ENCODE measurements at regions not wholly inside any gene's neighbourhood (a gene's known extent, or its start where the extent isn't known, plus 50 kb on each side); places are given as distances from the start of the nearest gene placed in this dataset.
"Not testable (repeated sequence)": the region's sequence is repeated elsewhere in the genome, so short reads cannot be mapped to it uniquely, and the experiment has no call there.

DNA sequence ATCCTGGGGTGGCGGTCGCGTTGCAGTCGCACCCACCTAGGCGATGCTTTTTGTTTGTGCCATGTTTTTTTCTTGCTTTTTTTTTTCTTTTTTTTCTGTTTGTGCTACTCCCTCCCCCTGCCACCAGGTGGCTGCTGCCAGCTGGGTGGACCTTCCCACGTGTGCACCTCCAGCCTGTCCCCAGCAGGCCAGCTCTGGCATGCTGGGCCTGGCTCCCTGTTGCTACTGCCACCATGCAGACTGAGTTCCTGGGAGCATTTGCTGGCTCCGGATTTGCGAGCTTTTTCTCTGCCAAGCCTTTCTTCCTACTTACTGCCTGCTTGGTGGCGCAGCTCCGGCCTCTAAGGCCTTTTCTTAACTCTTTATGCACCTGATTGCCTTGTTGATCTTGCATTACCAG lies 161.2 kb upstream of the WDFY3 start:
- Histone ChIP-seq H3K4me3 (no peak overlapping the region), H3K4me1 (peaks cover 0 to 7% (median 0%) of the 10 kb centered on the region in 4 donors), H3K27me3 (no peaks in the 10 kb centered on the region), H3K27ac (no peak overlapping the region), H3K9me3 (no peaks in the 10 kb centered on the region), H3K36me3 (no peaks in the 10 kb centered on the region)
- TF ChIP-seq EP300 (IDR thresholded peaks at IDR 0.05): no peak
- TF ChIP-seq, protein P1, sequence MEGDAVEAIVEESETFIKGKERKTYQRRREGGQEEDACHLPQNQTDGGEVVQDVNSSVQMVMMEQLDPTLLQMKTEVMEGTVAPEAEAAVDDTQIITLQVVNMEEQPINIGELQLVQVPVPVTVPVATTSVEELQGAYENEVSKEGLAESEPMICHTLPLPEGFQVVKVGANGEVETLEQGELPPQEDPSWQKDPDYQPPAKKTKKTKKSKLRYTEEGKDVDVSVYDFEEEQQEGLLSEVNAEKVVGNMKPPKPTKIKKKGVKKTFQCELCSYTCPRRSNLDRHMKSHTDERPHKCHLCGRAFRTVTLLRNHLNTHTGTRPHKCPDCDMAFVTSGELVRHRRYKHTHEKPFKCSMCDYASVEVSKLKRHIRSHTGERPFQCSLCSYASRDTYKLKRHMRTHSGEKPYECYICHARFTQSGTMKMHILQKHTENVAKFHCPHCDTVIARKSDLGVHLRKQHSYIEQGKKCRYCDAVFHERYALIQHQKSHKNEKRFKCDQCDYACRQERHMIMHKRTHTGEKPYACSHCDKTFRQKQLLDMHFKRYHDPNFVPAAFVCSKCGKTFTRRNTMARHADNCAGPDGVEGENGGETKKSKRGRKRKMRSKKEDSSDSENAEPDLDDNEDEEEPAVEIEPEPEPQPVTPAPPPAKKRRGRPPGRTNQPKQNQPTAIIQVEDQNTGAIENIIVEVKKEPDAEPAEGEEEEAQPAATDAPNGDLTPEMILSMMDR (IDR thresholded peaks at IDR 0.05): peak in 3 of 7 experiments; percentile 18 to 31 (median 30)
- TF ChIP-seq POLR2A (IDR thresholded peaks at IDR 0.05): no peak
- no peak for TF ChIP-seq POLR2AphosphoS5 (IDR thresholded peaks at IDR 0.05)
- intact Hi-C loops (cut with DNase I; ENCODE audit: low total_unique reads): no loop called here
- 35 to 46% (median 37%) methylated on average over 10 of the region's 10 CpGs for WGBS, 5 donors
- peak in 1 of 2 donors; percentile 44 for DNase-seq

DNA sequence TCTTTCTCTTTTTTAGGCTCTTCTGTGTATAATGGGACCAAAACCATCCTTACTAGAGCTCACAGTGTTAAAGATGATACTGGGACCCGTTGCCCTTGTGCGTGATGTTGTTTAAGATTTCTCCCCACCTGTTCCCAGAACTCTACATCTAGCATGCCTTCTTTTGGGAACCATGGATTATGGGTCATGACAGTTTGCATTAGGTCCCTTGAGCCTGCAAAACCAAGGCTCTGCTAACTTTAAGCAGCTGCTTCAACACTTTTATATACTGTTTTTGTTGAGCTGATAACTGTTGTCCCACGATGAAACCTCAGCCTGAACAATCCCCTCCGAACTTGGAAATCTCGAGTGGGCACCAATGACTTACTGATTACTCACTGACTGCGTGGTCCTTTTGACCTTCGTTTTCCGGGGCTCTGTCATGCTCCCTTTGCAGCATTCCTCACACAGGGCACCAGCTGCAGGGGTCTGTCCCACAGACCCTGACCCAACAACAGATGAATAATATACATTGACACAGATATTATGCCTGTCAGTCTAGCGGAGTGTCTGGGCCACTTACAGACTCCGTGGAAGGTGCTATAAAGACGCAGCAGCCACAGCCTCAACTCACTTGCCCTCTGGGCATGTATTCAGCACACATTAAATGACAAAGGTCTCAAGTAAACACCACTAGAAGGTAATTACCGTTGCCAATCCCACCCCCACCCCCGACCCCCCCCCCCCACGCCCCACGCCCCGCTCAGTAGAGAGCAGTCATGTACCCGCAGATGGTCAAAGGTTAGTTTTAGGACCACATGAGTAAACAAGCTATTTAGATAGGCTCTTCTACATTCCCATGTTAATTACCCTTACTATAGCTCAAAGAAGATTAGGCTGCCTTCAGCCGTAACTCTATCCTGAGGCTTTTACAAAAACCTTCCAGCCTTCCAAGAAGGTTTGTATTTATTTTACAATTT lies 162.0 kb upstream of the WDFY3 start:
- no peaks in the 10 kb centered on the region for H3K9me3 ChIP-seq
- H3K27ac ChIP-seq: no peak overlapping the region
- no peaks in the 10 kb centered on the region for H3K27me3 ChIP-seq
- H3K4me3 ChIP-seq: no peak overlapping the region
- TF ChIP-seq, protein P1 (IDR thresholded peaks at IDR 0.05): no peak
- TF ChIP-seq POLR2A (IDR thresholded peaks at IDR 0.05): no peak
- TF ChIP-seq POLR2AphosphoS5 (IDR thresholded peaks at IDR 0.05): no peak
- TF ChIP-seq EP300 (IDR thresholded peaks at IDR 0.05): no peak
- no peak for DNase-seq
- peaks cover 0 to 7% (median 0%) of the 10 kb centered on the region in 4 donors for H3K4me1 ChIP-seq
- 62 to 81% (median 75%) methylated on average over 16 to 18 of the region's 18 CpGs for WGBS, 5 donors
- H3K36me3 ChIP-seq: no peaks in the 10 kb centered on the region
- intact Hi-C loops (cut with DNase I; ENCODE audit: low total_unique reads): no loop called here

DNA sequence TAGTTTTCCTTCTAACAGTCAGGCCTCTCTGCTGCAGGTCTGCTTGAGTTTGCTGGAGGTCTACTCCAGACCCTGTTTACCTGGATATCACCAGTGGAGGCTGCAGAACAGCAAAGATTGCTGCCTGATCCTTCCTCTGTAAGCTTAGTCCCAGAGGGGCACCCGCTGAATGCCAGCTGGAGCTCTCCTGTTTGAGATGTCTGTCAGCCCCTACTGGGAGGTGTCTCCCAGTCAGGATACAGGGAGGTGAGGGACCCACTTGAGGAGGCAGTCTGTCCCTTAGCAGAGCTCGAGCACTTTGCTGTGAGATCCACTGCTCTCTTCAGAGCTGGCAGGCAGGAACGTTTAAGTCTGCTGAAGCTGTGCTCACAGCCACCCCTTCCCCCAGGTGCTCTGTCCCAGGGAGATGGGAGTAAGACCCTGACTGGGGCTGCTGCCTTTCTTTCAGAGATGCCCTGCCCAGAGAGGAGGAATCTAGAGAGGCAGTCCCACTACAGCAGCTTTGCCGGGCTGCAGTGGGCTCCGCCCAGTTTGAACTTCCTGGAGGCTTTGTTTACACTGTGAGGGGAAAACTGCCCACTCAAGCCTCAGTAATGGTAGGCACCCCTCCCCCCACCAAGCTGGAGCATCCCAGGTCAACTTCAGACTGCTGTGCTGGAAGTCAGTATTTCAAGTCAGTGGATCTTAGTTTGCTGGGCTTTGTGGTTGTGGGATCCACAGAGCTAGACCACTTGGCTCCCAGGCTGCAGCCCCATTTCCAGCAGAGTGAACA lies 163.1 kb upstream of the WDFY3 start:
- H3K4me1 ChIP-seq; H3K4me3 ChIP-seq; H3K27me3 ChIP-seq; H3K36me3 ChIP-seq; H3K9me3 ChIP-seq; DNase-seq; intact Hi-C loops (cut with DNase I; ENCODE audit: low total_unique reads); H3K27ac ChIP-seq: not testable (repeated sequence)
- 46 to 59% (median 53%) methylated on average over 4 to 5 of the region's 5 CpGs for WGBS, 5 donors

DNA sequence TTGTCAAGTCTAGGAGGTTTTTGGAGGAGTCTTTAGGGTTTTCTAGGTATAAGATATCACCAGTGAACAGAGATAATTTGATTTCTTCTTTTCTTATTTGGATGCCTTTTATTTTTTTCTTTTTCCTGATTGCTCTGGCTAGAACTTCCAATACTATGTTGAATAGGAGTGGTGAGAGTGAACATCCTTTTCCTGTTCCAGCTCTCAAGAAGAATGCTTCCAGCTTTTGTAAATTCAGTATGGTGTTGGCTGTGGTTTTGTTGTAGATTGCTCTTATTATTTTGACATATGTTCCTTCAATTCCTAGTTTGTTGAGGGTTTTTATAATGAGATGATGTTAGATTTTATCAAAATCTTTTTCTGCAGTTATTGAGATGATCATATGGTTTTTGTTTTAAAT lies 165.6 kb upstream of the WDFY3 start:
- no peaks in the 10 kb centered on the region for H3K9me3 ChIP-seq
- TF ChIP-seq POLR2A (IDR thresholded peaks at IDR 0.05) (no peak), EP300 (IDR thresholded peaks at IDR 0.05) (no peak), POLR2AphosphoS5 (IDR thresholded peaks at IDR 0.05) (no peak)
- TF ChIP-seq, protein P1 (IDR thresholded peaks at IDR 0.05): no peak
- DNase-seq: no peak
- intact Hi-C loops (cut with DNase I; ENCODE audit: low total_unique reads): no loop called here
- peaks cover 0 to 7% (median 0%) of the 10 kb centered on the region in 4 donors for H3K4me1 ChIP-seq
- no peaks in the 10 kb centered on the region for H3K27me3 ChIP-seq
- no peak overlapping the region for H3K27ac ChIP-seq
- no peaks in the 10 kb centered on the region for H3K36me3 ChIP-seq
- H3K4me3 ChIP-seq: no peak overlapping the region

Measured in stomach (tissue), 8 donors.